OCI-LY3 (cell line): ENCODE measurements at regions not wholly inside any gene's neighbourhood (a gene's known extent, or its start where the extent isn't known, plus 50 kb on each side); places are given as distances from the start of the nearest gene placed in this dataset.

Experiments used
- EZH2phosphoT487 ChIP-seq: fragments of 200-600 bp; shearing (Covaris generic); IDR thresholded peaks from 2 replicates; pipeline ENCODE4 v1.6.1; 2018; ENCODE audit warnings: antibody characterized with exemption, mixed run types, low read depth
- TF ChIP-seq, protein P1 (sequence below): fragments of 200-600, 300-600 bp; sonication (generic); IDR thresholded peaks from 2 replicates; pipeline ENCODE4 v1.5.1; 2014; ENCODE audit warnings: antibody characterized with exemption, low read length, low read depth

DNA sequence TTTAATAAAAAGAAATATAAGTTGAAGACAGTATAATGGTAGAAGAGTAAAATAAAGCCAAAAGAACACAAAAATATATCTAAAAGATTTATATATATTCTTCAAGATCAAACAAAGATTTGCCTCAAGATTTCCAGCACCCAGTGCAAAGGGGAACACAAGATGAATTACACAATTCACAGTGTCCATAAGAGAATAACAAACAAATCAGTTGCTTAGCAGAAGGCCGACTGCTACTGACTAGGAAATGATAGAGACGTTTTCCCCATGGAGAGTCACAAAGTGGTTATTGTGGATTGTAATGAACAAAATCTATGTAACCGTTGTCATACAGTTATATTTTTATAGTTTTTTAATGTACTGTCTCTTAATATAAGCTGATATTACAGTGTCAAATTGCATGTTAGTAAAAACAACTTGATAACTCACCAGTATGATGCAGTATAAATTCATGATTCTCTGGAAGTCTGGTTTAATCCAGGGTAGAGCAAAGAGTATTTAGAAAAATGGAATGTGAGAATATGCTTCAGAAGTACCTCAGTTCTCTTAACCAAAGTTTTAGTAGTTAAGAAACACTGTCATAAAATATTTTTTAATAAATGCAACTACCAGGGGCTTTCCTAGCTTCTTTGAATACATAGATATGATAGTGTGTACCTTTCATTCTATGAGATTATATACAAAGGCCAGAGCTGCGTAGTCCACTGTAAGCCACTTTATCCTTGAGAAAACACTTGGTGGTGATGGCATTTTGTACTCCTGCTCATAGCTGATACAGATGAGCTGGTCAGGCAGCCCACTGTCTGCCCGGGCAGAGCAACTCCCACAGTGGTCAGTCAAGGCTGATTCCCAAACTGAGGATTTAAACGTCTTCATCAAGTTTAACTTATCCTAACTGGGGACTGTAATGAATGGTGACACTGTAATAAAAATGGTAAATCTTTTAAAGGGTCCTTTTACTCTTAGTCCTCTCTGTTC lies 180.5 kb upstream of the DTNA start:
- TF ChIP-seq, protein P1, sequence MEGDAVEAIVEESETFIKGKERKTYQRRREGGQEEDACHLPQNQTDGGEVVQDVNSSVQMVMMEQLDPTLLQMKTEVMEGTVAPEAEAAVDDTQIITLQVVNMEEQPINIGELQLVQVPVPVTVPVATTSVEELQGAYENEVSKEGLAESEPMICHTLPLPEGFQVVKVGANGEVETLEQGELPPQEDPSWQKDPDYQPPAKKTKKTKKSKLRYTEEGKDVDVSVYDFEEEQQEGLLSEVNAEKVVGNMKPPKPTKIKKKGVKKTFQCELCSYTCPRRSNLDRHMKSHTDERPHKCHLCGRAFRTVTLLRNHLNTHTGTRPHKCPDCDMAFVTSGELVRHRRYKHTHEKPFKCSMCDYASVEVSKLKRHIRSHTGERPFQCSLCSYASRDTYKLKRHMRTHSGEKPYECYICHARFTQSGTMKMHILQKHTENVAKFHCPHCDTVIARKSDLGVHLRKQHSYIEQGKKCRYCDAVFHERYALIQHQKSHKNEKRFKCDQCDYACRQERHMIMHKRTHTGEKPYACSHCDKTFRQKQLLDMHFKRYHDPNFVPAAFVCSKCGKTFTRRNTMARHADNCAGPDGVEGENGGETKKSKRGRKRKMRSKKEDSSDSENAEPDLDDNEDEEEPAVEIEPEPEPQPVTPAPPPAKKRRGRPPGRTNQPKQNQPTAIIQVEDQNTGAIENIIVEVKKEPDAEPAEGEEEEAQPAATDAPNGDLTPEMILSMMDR, result no peak
- no peak for TF ChIP-seq EZH2phosphoT487
